SK-N-SH (cell line): ENCODE measurements at regions not wholly inside any gene's neighbourhood (a gene's known extent, or its start where the extent isn't known, plus 50 kb on each side); places are given as distances from the start of the nearest gene placed in this dataset.

Experiments used
- CTCF ChIA-PET: fragments of 300-600, 350-600 bp; formaldehyde crosslinking; extraction: SDS; loops from one replicate; lab custom pipeline; 2021; lab: Yijun Ruan, JAX
- POLR2A ChIA-PET: fragments of 350-600 bp; sonication (Branson Sonifier 250); formaldehyde crosslinking; extraction: SDS; loops from one replicate; lab custom pipeline; 2020; ENCODE audit warnings: antibody characterized with exemption, inconsistent platforms; lab: Yijun Ruan, JAX
- DNase-seq: peaks from one replicate; pipeline ENCODE4 v3.0.0; 2012
- H2AFZ ChIP-seq: fragments of 200-600 bp; sonication (generic); 2 replicates; pipeline ENCODE4 v1.8.1; 2016; ENCODE audit warnings: antibody characterized with exemption, mild to moderate bottlenecking, low read depth
- H3F3A ChIP-seq: fragments of 200-600 bp; sonication (generic); replicated peaks from 2 replicates; pipeline ENCODE3; 2016; ENCODE audit warnings: antibody characterized with exemption, mild to moderate bottlenecking; ENCODE audit not compliant: insufficient read depth
- H3K27ac ChIP-seq, 2 experiments: fragments of 200-500 bp in 1 of 2; fragments of 200-600 bp in 1 of 2; sonication (Bioruptor generic) in 1 of 2; sonication (generic), shearing (Covaris generic) in 1 of 2; 2 replicates each; pipeline versions ENCODE4 v1.5.1 to v1.6.1; 2014 to 2016; ENCODE audit warnings: low read depth in 2 of 2, inconsistent platforms in 1 of 2, low read length in 1 of 2, mild to moderate bottlenecking in 1 of 2, mixed read lengths in 1 of 2
- H3K27me3 ChIP-seq: fragments of 200-600 bp; sonication (generic), shearing (Covaris generic); 2 replicates; pipeline ENCODE4 v1.6.1; 2016; ENCODE audit warnings: mixed run types; ENCODE audit not compliant: insufficient read depth
- H3K36me3 ChIP-seq, 2 experiments: fragments of 200-500 bp in 1 of 2; fragments of 200-600 bp in 1 of 2; sonication (Bioruptor generic) in 1 of 2; sonication (generic) in 1 of 2; replicated peaks in 1 of 2; 2 replicates each; pipeline versions ENCODE3 to v1.5.1; 2014 to 2016; ENCODE audit warnings: low read length in 1 of 2, mild to moderate bottlenecking in 1 of 2; ENCODE audit not compliant: insufficient read depth in 2 of 2, control insufficient read depth in 1 of 2
- H3K4me1 ChIP-seq, 2 experiments: fragments of 200-500 bp in 1 of 2; fragments of 200-600 bp in 1 of 2; sonication (Bioruptor generic) in 1 of 2; sonication (generic), shearing (Covaris generic) in 1 of 2; 2 replicates each; pipeline versions ENCODE4 v1.5.1 to v1.6.1; 2014 to 2016; ENCODE audit warnings: low read depth in 1 of 2, low read length in 1 of 2, mixed run types in 1 of 2; ENCODE audit not compliant: insufficient read depth in 2 of 2, control insufficient read depth in 1 of 2
- H3K4me2 ChIP-seq: fragments of 200-600 bp; sonication (generic), shearing (Covaris generic); 2 replicates; pipeline ENCODE4 v1.6.1; 2017; ENCODE audit warnings: mixed run types
- H3K4me3 ChIP-seq, 2 experiments: fragments of 200-500 bp in 1 of 2; fragments of 200-600 bp in 1 of 2; sonication (Bioruptor generic) in 1 of 2; sonication (generic), shearing (Covaris generic) in 1 of 2; 2 replicates each; pipeline versions ENCODE4 v1.5.1 to v1.8.1; 2014 to 2016; ENCODE audit warnings: low read depth in 2 of 2, inconsistent platforms in 1 of 2, low read length in 1 of 2, mild to moderate bottlenecking in 1 of 2, mixed read lengths in 1 of 2, moderate library complexity in 1 of 2
- H3K79me2 ChIP-seq: fragments of 200-600 bp; sonication (generic); 2 replicates; pipeline ENCODE4 v1.8.1; 2017; ENCODE audit warnings: mild to moderate bottlenecking; ENCODE audit not compliant: insufficient read depth
- H3K9ac ChIP-seq: fragments of 200-600 bp; sonication (generic); 2 replicates; pipeline ENCODE4 v1.6.1; 2017; ENCODE audit warnings: mixed run types
- H3K9me2 ChIP-seq: fragments of 200-600 bp; sonication (generic); 2 replicates; pipeline ENCODE4 v1.6.1; 2017; ENCODE audit warnings: mixed run types
- H3K9me3 ChIP-seq: fragments of 200-600 bp; sonication (generic); 2 replicates; pipeline ENCODE4 v1.6.1; 2017; ENCODE audit warnings: mixed run types, mild to moderate bottlenecking, moderate library complexity
- H4K20me1 ChIP-seq: fragments of 200-600 bp; sonication (generic); 2 replicates; pipeline ENCODE4 v1.6.1; 2017; ENCODE audit warnings: mild to moderate bottlenecking, mixed run types; ENCODE audit not compliant: insufficient read depth
- CHD2 ChIP-seq: fragments of 150-350 bp; IDR thresholded peaks from 2 replicates; pipeline ENCODE4 v1.6.1; 2018; ENCODE audit warnings: low read length; ENCODE audit not compliant: partially characterized antibody
- CTCF ChIP-seq: fragments of 200-600 bp; sonication (generic); IDR thresholded peaks from 2 replicates; pipeline ENCODE4 v1.6.1; 2017; ENCODE audit warnings: antibody characterized with exemption, mild to moderate bottlenecking, moderate library complexity
- GATA2 ChIP-seq: sonication (generic); formaldehyde crosslinking; IDR thresholded peaks from 2 replicates; pipeline ENCODE4 v1.5.0; 2020; ENCODE audit warnings: mild to moderate bottlenecking, missing genetic modification reagents
- JUND ChIP-seq: IDR thresholded peaks from 2 replicates; pipeline ENCODE4 v1.4.0; 2012
- MXI1 ChIP-seq: IDR thresholded peaks from 2 replicates; pipeline ENCODE4 v1.6.1; 2012; ENCODE audit warnings: mild to moderate bottlenecking, low read depth, low read length, improper control_type of control experiment
- RAD21 ChIP-seq: IDR thresholded peaks from 2 replicates; pipeline ENCODE4 v1.6.1; 2012; ENCODE audit warnings: mild to moderate bottlenecking, low read length
- RCOR1 ChIP-seq: fragments of 150-350 bp; IDR thresholded peaks from 2 replicates; pipeline ENCODE4 v1.6.1; 2017; ENCODE audit warnings: antibody characterized with exemption, low read length
- SIN3A ChIP-seq: IDR thresholded peaks from 2 replicates; pipeline ENCODE4 v1.6.1; 2012; ENCODE audit warnings: low read depth, mild to moderate bottlenecking, low read length, moderate library complexity, borderline replicate concordance
- TAF1 ChIP-seq: IDR thresholded peaks from 2 replicates; pipeline ENCODE4 v1.6.1; 2012; ENCODE audit warnings: low read depth, mild to moderate bottlenecking, low read length, moderate library complexity, borderline replicate concordance
- TCF12 ChIP-seq: IDR thresholded peaks from 2 replicates; pipeline ENCODE4 v1.4.0; 2012
- TEAD4 ChIP-seq: IDR thresholded peaks from 2 replicates; pipeline ENCODE4 v1.4.0; 2012; ENCODE audit warnings: mild to moderate bottlenecking, borderline replicate concordance; ENCODE audit not compliant: insufficient read depth
- USF1 ChIP-seq: IDR thresholded peaks from 2 replicates; pipeline ENCODE4 v1.4.0; 2012; ENCODE audit warnings: low read depth, borderline replicate concordance
- YY1 ChIP-seq: IDR thresholded peaks from 2 replicates; pipeline ENCODE4 v1.4.0; 2012; ENCODE audit warnings: low read depth, mild to moderate bottlenecking
- ZBTB33 ChIP-seq: IDR thresholded peaks from 2 replicates; pipeline ENCODE4 v1.4.0; 2012; ENCODE audit warnings: low read depth, borderline replicate concordance
- WGBS: methylation state at CpG from one replicate; pipeline ENCODE4 v1.1.6; 2017; ENCODE audit warnings: low lambda C conversion rate; 5-methylcytosine and 5-hydroxymethylcytosine counted together

- TF ChIP-seq CTCF = no peak
- no peak for TF ChIP-seq SIN3A
- peak; percentile 82 for TF ChIP-seq YY1
- TF ChIP-seq ZBTB33 = no peak
- no peak for TF ChIP-seq CHD2
- no peak for TF ChIP-seq TAF1
- TF ChIP-seq TEAD4 = 0 out of 2 replicates have a peak, but pooled peaks have one; percentile 4
- no peak for TF ChIP-seq TCF12
- TF ChIP-seq USF1 = no peak
- 0 out of 2 replicates have a peak, but pooled peaks have one; percentile 1 for TF ChIP-seq RAD21
- TF ChIP-seq RCOR1 = no peak
- no peak for TF ChIP-seq JUND
- TF ChIP-seq GATA2 (CRISPR knock-in tag) = no peak
These were observed 110.5 kb upstream of the GAP43 start (continued) for GRCh38 chr3:115512565-115513415.

GRCh38 chr3:115513416-115513800 lies 109.9 kb upstream of the GAP43 start:
- CTCF ChIA-PET = interaction anchor here (0.9 to 2.4 kb wide), 3 partner anchors 127 to 271 kb away, joined by 3 to 11 read pairs (median 9); no protein-coding TSS in a partner anchor
- TF ChIP-seq GATA2 (CRISPR knock-in tag) = no peak
- TF ChIP-seq SIN3A = no peak
- no peak for TF ChIP-seq JUND
- TF ChIP-seq MXI1 = no peak
- no peak for TF ChIP-seq TEAD4
- Histone ChIP-seq H3K79me2 (no peaks in the 10 kb centered on the region), H3K9me3 (no peaks in the 10 kb centered on the region), H3K36me3 (no peaks in the 10 kb centered on the region), H3K4me1 (peaks cover 9 to 22% of the 10 kb centered on the region in 2 experiments), H3K9me2 (no peaks in the 10 kb centered on the region), H3K27me3 (no peaks in the 10 kb centered on the region), H3K27ac (peak overlapping the region; percentile 62 to 89; a peak in 3 of 4 replicates), H2AFZ (peak overlapping the region; percentile 90), H3F3A (peaks cover 4% of the 10 kb centered on the region), H3K4me3 (peak overlapping the region; percentile 57), H3K9ac (no peak overlapping the region), H3K4me2 (peak overlapping the region; percentile 72), H4K20me1 (no peaks in the 10 kb centered on the region)
- POLR2A ChIA-PET = no interaction called here
- no peak for DNase-seq
- WGBS = 95% methylated on average over 5 of the region's 5 CpGs
